HG03045 (cell line): ENCODE measurements at regions not wholly inside any gene's neighbourhood (a gene's known extent, or its start where the extent isn't known, plus 50 kb on each side); places are given as distances from the start of the nearest gene placed in this dataset.
"Not testable (repeated sequence)": the region's sequence is repeated elsewhere in the genome, so short reads cannot be mapped to it uniquely, and the experiment has no call there.

Experiments used
- ATAC-seq: cut with Tn5 transposase; IDR thresholded peaks from one replicate; pipeline ENCODE4 v1.9.1; 2021; ENCODE audit warnings: mild to moderate bottlenecking, moderate library complexity; ENCODE audit not compliant: unreplicated experiment

GRCh38 chr18:46179306-46179705 lies 75.1 kb downstream of the HAUS1 start:
- ATAC-seq, result no peak

- no peak for ATAC-seq
These were observed 78.6 kb downstream of the HAUS1 start for GRCh38 chr18:46182633-46183358.

- not testable (repeated sequence) for ATAC-seq
These were observed 80.1 kb downstream of the HAUS1 start for GRCh38 chr18:46184296-46184695.

GRCh38 chr18:46184727-46185126 lies 80.5 kb downstream of the HAUS1 start:
- no peak for ATAC-seq

- ATAC-seq, result no peak
These were observed 86.5 kb downstream of the HAUS1 start for GRCh38 chr18:46190667-46191066.

GRCh38 chr18:46196627-46197243 lies 92.5 kb downstream of the HAUS1 start:
- no peak for ATAC-seq

- ATAC-seq, result no peak
These were observed 95.4 kb downstream of the HAUS1 start for GRCh38 chr18:46199515-46200147.

- not testable (repeated sequence) for ATAC-seq
These were observed 96.2 kb downstream of the HAUS1 start for GRCh38 chr18:46200178-46201055.

GRCh38 chr18:46204143-46204542 lies 100.0 kb downstream of the HAUS1 start:
- ATAC-seq, result no peak

GRCh38 chr18:46207985-46208384 lies 103.8 kb downstream of the HAUS1 start:
- no peak for ATAC-seq

GRCh38 chr18:46209161-46209560 lies 105.0 kb downstream of the HAUS1 start:
- no peak for ATAC-seq

- no peak for ATAC-seq
These were observed 107.6 kb downstream of the HAUS1 start for GRCh38 chr18:46211816-46212215.

GRCh38 chr18:46212398-46212797 lies 108.2 kb downstream of the HAUS1 start:
- no peak for ATAC-seq

GRCh38 chr18:46213295-46213694 lies 109.1 kb downstream of the HAUS1 start:
- no peak for ATAC-seq

GRCh38 chr18:46214435-46214834 lies 110.2 kb downstream of the HAUS1 start:
- ATAC-seq, result no peak

- ATAC-seq, result no peak
These were observed 111.9 kb downstream of the HAUS1 start for GRCh38 chr18:46215902-46216723.

- no peak for ATAC-seq
These were observed 115.9 kb downstream of the HAUS1 start for GRCh38 chr18:46220116-46220515.

- ATAC-seq, result no peak
These were observed 117.9 kb downstream of the HAUS1 start for GRCh38 chr18:46222093-46222492.

- ATAC-seq, result no peak
These were observed 118.7 kb downstream of the HAUS1 start for GRCh38 chr18:46222710-46223360.
